Glomerular visceral epithelial cell (primary cell): ENCODE measurements at regions not wholly inside any gene's neighbourhood (a gene's known extent, or its start where the extent isn't known, plus 50 kb on each side); places are given as distances from the start of the nearest gene placed in this dataset.
A peak's percentile ranks its signal among the peaks of the same experiment; 100 is the strongest.
"Not testable (repeated sequence)": the region's sequence is repeated elsewhere in the genome, so short reads cannot be mapped to it uniquely, and the experiment has no call there.

Experiments used
- DNase-seq: peaks from one replicate; pipeline ENCODE4 v3.0.0-alpha.2; 2016; ENCODE audit errors: extremely low spot score

- no peak for DNase-seq
These were observed 50.3 kb upstream of the ITGA11 start for GRCh38 chr15:68482246-68482645.

DNA sequence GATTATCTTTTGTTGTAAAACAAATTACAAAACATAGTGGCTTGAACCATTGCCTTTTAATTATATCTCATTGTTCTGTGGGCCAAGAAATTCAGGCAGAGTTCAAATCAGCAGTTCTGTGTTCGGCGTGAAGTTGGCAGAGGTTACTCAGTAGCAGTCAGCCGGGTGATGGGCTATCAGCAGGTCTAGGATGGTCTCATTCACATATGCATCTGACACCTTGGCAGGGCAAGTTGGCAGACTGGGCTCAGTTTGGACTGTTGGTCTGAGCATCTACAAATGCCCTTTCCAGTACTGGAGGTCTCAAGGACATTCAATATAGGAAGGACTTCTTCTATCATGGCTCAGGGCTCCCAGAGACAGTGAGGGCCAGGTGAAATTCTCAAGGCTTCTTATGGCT is 51.2 kb upstream of the ITGA11 start:
- no peak for DNase-seq

GRCh38 chr15:68484220-68484619 is 52.3 kb upstream of the ITGA11 start:
- no peak for DNase-seq

DNA sequence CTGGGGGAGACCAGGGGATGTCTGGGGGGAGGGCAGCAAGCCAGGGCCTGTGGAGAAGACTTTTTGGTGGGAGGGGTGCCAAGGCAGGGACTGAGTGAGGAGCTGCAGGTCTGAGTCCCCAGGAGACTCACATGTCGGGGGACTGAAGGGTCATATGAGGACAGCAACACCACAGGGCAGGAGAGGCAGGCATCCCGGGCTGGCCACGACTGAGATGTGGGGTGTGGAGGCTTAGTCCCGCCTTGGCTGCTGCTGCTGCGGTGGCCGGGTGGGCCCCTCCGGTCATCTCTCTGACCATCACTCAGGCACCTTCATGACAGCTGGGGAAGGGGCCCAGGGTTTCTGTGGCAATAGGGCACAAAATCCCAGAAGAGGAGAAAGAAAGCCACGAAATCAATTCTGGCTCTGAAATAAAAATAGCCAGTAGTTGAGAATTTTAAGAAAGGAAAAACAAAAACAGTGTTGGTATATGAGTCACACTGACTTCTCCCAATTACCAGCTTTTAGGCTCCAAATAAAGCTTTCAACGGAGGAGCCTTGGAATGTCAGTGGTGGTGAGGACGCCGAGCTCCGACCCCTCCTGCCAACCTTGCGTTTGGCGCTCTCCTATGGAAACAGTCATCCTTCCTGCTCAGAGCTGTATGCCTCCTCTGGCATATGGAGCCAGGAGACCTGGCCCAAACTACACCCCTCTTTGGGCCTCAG is 52.9 kb upstream of the ITGA11 start:
- DNase-seq: peak; percentile 57

GRCh38 chr15:68485721-68486360 is 53.9 kb upstream of the ITGA11 start:
- DNase-seq: no peak

DNA sequence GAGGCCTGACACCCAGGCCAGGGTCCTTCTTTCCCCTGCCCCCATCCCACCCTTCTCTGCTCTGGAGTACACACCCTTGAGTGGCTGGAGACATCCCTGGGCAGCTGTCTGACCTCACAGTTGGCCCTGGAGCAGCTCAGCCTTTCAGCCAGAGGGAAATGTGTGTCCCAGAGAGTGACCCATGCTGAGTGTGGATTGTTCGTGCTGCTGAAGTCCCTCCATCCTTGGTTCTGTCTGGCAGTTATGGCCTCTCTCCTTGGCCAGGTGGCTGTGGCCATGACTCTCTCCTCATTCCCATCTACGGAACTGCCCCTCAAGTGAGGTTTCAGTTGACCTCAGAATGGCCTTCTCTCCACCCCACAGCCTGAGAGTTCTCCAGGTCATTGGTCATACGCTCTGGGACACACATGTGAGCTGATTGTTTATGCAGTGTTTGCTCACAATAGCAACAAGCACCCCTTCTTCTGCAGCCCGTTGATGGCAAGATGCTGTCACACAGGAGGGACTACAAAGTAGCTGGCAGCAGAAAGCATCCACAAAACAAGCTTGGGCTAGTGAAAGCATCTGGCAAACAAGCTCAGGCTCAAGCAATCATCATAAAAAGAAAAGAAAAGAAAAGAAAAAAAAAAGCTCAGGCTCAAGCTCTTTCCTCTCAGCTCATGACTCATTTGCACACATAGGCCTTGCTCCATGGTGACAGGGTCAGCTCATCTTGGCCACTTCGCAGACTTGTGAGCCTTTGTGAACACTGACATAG is 55.3 kb upstream of the ITGA11 start:
- peak; percentile 36 for DNase-seq

DNA sequence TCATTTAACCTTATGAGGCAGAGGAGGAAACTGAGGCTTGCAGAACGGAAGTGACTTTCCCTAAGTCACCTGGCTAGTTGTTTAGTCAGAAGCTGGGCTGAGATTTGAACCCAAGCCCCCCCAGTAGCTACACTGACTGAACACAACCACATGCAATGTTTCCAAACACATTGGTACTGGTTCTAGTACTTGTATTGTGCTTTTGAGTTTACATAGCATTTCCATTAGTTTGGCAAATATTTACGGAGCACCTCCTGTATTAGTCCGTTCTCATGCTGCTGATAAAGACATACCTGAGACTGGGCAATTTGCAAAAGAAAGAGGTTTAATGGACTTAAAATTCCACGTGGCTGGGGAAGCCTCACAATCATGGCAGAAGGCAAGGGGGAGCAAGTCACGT is 56.3 kb upstream of the ITGA11 start:
- DNase-seq: no peak

GRCh38 chr15:68488966-68489365 is 57.0 kb upstream of the ITGA11 start:
- DNase-seq: peak; percentile 89

- DNase-seq: peak; percentile 88
These were observed 57.5 kb upstream of the ITGA11 start for GRCh38 chr15:68489421-68489820.

DNA sequence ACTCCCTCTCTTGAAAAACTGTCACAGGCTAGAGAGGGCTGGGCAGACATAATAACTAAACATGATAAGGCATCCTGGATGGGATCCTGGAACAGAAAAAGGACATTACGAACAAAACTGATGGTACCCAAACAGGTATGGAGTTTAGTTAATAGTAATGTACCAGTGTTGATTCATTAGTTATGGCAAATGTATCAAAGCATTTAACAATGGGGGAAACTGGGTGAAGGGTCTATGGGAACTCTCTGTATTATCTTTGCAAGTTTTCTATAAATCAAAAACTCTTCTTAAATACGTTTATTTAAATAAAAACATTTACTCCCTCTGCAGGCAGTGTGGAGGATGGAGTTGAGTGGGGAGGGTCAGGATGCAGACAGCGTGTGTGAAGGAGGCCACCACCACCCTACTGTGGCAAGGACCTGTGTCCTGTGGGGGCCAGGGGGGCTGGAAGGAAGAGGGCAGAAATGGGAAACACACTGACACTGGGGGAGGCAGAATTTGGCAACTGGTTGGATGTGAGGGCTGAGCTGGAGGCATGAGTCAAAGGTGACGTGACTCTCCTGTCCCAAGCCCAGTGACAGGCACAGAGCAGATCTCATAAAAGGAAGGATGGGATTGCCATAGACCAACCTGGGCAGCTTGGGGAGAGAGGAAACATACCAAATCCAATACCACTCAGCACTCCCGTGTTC is 59.6 kb upstream of the ITGA11 start:
- no peak for DNase-seq

GRCh38 chr15:68492855-68493254 is 60.9 kb upstream of the ITGA11 start:
- peak; percentile 97 for DNase-seq

DNA sequence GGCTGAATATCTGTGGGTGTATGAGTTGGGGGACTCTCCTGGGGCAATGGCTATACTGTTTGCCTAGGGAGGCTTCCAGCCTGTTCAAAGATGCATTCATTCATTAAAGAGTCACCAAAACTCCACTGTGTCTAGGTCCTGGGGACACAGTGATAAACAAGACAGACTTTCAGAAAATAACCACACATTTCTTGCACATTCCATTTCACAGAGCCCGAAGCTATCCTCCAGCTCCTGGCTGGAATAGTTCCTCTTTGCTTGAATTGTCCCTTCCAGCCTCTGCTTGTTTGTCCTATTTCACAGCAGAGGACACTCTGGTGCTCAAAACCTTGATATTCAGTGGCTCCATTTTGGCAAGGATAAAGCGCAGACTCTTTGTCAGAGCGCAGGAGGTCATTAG is 61.7 kb upstream of the ITGA11 start:
- DNase-seq: no peak

- DNase-seq: no peak
These were observed 62.7 kb upstream of the ITGA11 start for GRCh38 chr15:68494573-68495110.

DNA sequence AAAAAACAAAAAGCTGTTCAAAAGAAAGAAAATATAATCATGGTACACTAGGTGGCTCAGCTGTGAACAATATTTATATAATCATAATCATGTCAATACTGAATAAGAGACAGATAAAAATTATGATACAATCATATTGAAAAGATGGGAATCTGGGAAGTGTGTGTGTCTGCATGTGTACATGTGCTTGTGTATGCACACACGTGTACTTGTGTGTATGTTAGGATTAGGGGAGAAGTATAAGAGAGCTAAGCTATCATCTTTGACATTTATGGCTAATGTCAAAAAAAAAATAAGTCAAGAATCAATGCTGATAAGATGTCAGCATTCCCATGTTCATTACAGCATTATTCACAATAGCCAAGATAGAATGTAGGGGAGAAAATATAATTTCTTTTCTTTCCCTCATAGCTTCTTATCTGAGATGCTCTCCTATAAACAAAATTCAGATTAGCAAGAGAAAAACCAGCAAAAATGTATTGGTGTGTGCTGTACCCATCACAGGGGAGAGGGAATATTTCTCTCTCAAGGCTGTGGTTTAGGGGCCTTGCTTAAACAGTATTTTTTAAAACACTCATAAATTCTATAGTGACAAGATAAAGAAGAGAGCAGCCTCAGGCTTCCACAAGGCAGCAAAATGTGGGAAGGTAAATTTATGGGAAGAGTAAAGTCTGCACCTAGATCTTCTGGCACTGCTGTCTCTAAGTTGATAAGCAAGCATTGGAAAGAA is 63.4 kb upstream of the ITGA11 start:
- no peak for DNase-seq

GRCh38 chr15:68495981-68496705 is 64.2 kb upstream of the ITGA11 start:
- DNase-seq: no peak

GRCh38 chr15:68496751-68497150 is 64.8 kb upstream of the ITGA11 start:
- not testable (repeated sequence) for DNase-seq

- peak; percentile 63 for DNase-seq
These were observed 65.4 kb upstream of the ITGA11 start for GRCh38 chr15:68497206-68497910.

DNA sequence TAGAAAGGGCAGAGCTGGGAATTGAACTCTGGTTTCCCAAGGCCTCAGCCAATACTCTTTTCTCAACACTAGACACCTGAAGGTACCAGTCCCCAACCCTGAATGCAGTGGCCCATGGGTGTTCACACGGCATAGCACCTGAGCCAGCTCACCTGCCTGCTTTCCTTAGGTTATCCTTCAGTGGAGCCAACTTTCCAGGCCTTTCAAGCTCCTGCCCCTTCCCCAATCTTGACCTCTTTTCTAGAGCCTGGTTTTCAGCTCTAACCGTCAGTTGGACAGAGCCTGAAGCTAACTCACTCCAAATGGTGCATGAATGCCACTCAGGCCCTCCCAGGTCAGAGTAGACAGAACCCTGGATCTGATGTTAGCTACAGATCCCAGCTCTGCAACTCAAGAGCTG is 66.1 kb upstream of the ITGA11 start:
- no peak for DNase-seq

GRCh38 chr15:68499620-68500312 is 67.8 kb upstream of the ITGA11 start:
- DNase-seq: peak; percentile 37
